ENCODE measurements at regions not wholly inside any gene's neighbourhood (a gene's known extent, or its start where the extent isn't known, plus 50 kb on each side); places are given as distances from the start of the nearest gene placed in this dataset.

- Histone ChIP-seq H3K4me2 (ENCODE audit: low read length) (no peak overlapping the region), H2AFZ (no peak overlapping the region), H3K4me3 (ENCODE audit: low read depth, low read length) (no peak overlapping the region), H3K79me2 (no peaks in the 10 kb centered on the region), H3K9me3 (ENCODE audit: control insufficient read depth, low read length) (no peaks in the 10 kb centered on the region), H3K36me3 (ENCODE audit: control insufficient read depth, insufficient read depth, low read length) (no peaks in the 10 kb centered on the region), H3K27ac (no peak overlapping the region), H3K9ac (no peak overlapping the region), H3K4me1 (no peaks in the 10 kb centered on the region), H3K27me3 (ENCODE audit: control insufficient read depth, insufficient read depth, low read length) (no peaks in the 10 kb centered on the region)
- TF ChIP-seq CTCF (IDR thresholded peaks at IDR 0.05): no peak
Measured at GRCh38 chr3:83065851-83066460, 1304.5 kb upstream of the GBE1 start.

- Histone ChIP-seq H2AFZ (no peak overlapping the region), H3K27ac (no peak overlapping the region), H3K4me3 (ENCODE audit: low read depth, low read length) (no peak overlapping the region), H3K4me2 (ENCODE audit: low read length) (no peak overlapping the region), H3K4me1 (no peaks in the 10 kb centered on the region), H3K9me3 (ENCODE audit: control insufficient read depth, low read length) (no peaks in the 10 kb centered on the region), H3K9ac (no peak overlapping the region), H3K36me3 (ENCODE audit: control insufficient read depth, insufficient read depth, low read length) (no peaks in the 10 kb centered on the region), H3K27me3 (ENCODE audit: control insufficient read depth, insufficient read depth, low read length) (no peaks in the 10 kb centered on the region), H3K79me2 (no peaks in the 10 kb centered on the region)
- TF ChIP-seq CTCF (IDR thresholded peaks at IDR 0.05): no peak
Measured at GRCh38 chr3:83063446-83063845, 1302.0 kb upstream of the GBE1 start.

GRCh38 chr3:83048556-83048955, 1287.1 kb upstream of the GBE1 start:
- H3K4me1 ChIP-seq: no peaks in the 10 kb centered on the region
- no peak overlapping the region for H2AFZ ChIP-seq
- no peaks in the 10 kb centered on the region for H3K36me3 ChIP-seq (ENCODE audit: control insufficient read depth, insufficient read depth, low read length)
- no peaks in the 10 kb centered on the region for H3K79me2 ChIP-seq
- no peak overlapping the region for H3K9ac ChIP-seq
- no peak overlapping the region for H3K27ac ChIP-seq
- no peaks in the 10 kb centered on the region for H3K27me3 ChIP-seq (ENCODE audit: control insufficient read depth, insufficient read depth, low read length)
- no peak overlapping the region for H3K4me2 ChIP-seq (ENCODE audit: low read length)
- no peaks in the 10 kb centered on the region for H3K9me3 ChIP-seq (ENCODE audit: control insufficient read depth, low read length)
- no peak for TF ChIP-seq CTCF (IDR thresholded peaks at IDR 0.05)
- H3K4me3 ChIP-seq (ENCODE audit: low read depth, low read length): no peak overlapping the region

GRCh38 chr3:83039422-83039821, 1278.0 kb upstream of the GBE1 start:
- H3K79me2 ChIP-seq: no peaks in the 10 kb centered on the region
- no peaks in the 10 kb centered on the region for H3K9me3 ChIP-seq (ENCODE audit: control insufficient read depth, low read length)
- no peak overlapping the region for H3K4me3 ChIP-seq (ENCODE audit: low read depth, low read length)
- H3K27ac ChIP-seq: no peak overlapping the region
- H3K4me2 ChIP-seq (ENCODE audit: low read length): no peak overlapping the region
- H3K36me3 ChIP-seq (ENCODE audit: control insufficient read depth, insufficient read depth, low read length): no peaks in the 10 kb centered on the region
- no peaks in the 10 kb centered on the region for H3K27me3 ChIP-seq (ENCODE audit: control insufficient read depth, insufficient read depth, low read length)
- no peaks in the 10 kb centered on the region for H3K4me1 ChIP-seq
- H2AFZ ChIP-seq: no peak overlapping the region
- no peak for TF ChIP-seq CTCF (IDR thresholded peaks at IDR 0.05)
- H3K9ac ChIP-seq: no peak overlapping the region

- H3K9me3 ChIP-seq (ENCODE audit: control insufficient read depth, low read length): no peaks in the 10 kb centered on the region
- no peaks in the 10 kb centered on the region for H3K79me2 ChIP-seq
- no peak overlapping the region for H2AFZ ChIP-seq
- no peaks in the 10 kb centered on the region for H3K27me3 ChIP-seq (ENCODE audit: control insufficient read depth, insufficient read depth, low read length)
- H3K4me2 ChIP-seq (ENCODE audit: low read length): no peak overlapping the region
- H3K4me3 ChIP-seq (ENCODE audit: low read depth, low read length): no peak overlapping the region
- H3K9ac ChIP-seq: no peak overlapping the region
- no peaks in the 10 kb centered on the region for H3K36me3 ChIP-seq (ENCODE audit: control insufficient read depth, insufficient read depth, low read length)
- TF ChIP-seq CTCF (IDR thresholded peaks at IDR 0.05): no peak
- H3K27ac ChIP-seq: no peak overlapping the region
- no peaks in the 10 kb centered on the region for H3K4me1 ChIP-seq
Measured at GRCh38 chr3:83035704-83036010, 1274.2 kb upstream of the GBE1 start.
